ENCODE measurements at regions not wholly inside any gene's neighbourhood (a gene's known extent, or its start where the extent isn't known, plus 50 kb on each side); places are given as distances from the start of the nearest gene placed in this dataset.

DNA sequence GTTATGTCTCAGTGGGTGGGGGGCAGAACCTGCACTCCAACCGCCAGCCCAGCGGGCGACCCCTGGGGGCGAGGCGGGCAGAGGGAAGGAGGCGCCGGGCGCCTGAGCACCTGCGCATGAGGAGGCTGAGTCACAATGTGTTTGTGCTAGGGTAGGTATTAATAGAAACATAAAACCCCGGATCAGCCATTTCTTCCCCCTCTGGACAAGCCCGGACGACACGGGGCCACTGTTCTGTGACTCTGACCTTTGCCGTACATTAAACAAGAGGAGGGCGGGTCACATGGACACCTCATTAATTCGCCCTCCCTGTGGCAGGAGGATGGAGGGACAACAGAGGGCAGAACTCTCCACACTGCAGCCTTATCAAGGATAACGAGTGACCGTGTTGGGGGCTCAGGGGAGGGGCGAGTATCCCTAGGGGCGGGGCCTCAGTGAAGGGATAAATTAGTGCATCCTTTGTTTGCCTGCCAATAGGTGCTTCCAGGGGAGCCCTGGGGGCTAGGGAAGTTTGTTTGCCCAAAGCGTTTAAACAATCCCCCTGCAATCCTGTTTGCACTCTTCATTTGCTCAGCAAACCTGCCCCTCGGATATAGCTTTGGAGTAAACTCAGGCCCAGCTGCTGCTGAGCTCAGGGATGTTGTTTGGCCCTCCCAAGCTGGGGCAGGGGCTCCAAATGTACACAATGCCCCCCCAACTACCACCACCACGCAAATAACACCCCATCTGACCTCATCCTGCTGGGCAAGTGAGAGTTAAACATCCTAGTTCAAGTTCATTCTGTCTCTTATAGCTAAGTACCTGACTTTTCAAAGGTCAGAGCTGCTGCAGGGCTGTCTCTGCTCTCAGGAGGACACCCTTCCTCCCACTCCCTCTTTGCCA lies 171.2 kb upstream of the GLI2 start:
- DNase-seq (ENCODE audit: low spot score): peak; percentile 71
- no peak overlapping the region for H3K27ac Mint-ChIP-seq (ENCODE audit: unreplicated experiment)
- H3K27me3 Mint-ChIP-seq (ENCODE audit: low read depth): peaks cover 10% of the 10 kb centered on the region
- H3K4me3 Mint-ChIP-seq (ENCODE audit: unreplicated experiment): no peak overlapping the region
- H3K9me3 Mint-ChIP-seq (ENCODE audit: low read depth): no peaks in the 10 kb centered on the region
- TF ChIP-seq, protein P1, sequence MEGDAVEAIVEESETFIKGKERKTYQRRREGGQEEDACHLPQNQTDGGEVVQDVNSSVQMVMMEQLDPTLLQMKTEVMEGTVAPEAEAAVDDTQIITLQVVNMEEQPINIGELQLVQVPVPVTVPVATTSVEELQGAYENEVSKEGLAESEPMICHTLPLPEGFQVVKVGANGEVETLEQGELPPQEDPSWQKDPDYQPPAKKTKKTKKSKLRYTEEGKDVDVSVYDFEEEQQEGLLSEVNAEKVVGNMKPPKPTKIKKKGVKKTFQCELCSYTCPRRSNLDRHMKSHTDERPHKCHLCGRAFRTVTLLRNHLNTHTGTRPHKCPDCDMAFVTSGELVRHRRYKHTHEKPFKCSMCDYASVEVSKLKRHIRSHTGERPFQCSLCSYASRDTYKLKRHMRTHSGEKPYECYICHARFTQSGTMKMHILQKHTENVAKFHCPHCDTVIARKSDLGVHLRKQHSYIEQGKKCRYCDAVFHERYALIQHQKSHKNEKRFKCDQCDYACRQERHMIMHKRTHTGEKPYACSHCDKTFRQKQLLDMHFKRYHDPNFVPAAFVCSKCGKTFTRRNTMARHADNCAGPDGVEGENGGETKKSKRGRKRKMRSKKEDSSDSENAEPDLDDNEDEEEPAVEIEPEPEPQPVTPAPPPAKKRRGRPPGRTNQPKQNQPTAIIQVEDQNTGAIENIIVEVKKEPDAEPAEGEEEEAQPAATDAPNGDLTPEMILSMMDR (IDR thresholded peaks at IDR 0.05): no peak
- no peaks in the 10 kb centered on the region for H3K36me3 Mint-ChIP-seq (ENCODE audit: low read depth)
- peaks cover 50% of the 10 kb centered on the region for H3K4me1 Mint-ChIP-seq (ENCODE audit: low read depth)

DNA sequence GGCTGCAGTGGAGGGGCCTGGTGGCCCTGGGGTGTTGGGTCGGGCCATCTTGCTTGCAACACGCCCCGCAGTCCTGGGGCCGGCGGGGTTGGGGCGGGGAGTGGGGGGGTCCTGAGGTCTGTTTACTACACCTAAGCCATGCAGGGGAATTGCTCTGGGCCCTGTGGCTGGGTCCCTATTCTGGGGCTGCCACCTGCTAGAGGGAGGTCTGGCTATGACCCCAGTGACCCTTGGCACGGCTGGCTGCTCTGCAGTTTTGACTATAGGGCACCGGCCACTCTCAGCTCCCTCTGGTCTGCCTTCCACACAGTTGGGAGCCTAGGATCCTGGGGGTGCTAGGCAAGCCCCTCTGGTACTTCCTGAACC lies 170.6 kb upstream of the GLI2 start:
- TF ChIP-seq, protein P1 (IDR thresholded peaks at IDR 0.05): no peak
- DNase-seq (ENCODE audit: low spot score): peak; percentile 49
- H3K4me1 Mint-ChIP-seq (ENCODE audit: low read depth): peaks cover 47% of the 10 kb centered on the region
- no peak overlapping the region for H3K4me3 Mint-ChIP-seq (ENCODE audit: unreplicated experiment)
- no peaks in the 10 kb centered on the region for H3K36me3 Mint-ChIP-seq (ENCODE audit: low read depth)
- no peaks in the 10 kb centered on the region for H3K9me3 Mint-ChIP-seq (ENCODE audit: low read depth)
- H3K27me3 Mint-ChIP-seq (ENCODE audit: low read depth): peaks cover 10% of the 10 kb centered on the region
- H3K27ac Mint-ChIP-seq (ENCODE audit: unreplicated experiment): no peak overlapping the region

DNA sequence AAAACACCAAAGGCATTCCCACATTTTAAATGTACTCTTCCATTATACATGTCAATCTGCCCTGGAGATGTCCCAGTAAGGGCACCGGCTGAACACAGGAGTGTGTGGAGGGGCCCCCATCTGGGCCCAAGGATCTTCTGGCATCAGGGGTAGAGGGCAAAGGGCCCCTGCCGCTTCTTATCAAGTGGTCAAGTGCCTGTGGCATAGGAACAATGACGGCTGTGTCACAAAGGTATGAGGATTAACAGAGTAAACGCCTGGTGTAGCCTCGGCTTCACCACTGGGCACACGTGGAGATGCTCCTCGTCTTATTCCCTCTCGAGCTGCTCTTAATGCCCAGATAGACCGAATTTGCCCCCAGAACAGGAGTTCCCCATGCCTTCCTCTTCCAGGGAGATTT lies 169.7 kb upstream of the GLI2 start:
- Mint-ChIP-seq H3K4me1 (ENCODE audit: low read depth) (peaks cover 42% of the 10 kb centered on the region), H3K9me3 (ENCODE audit: low read depth) (no peaks in the 10 kb centered on the region), H3K4me3 (ENCODE audit: unreplicated experiment) (no peak overlapping the region), H3K27ac (ENCODE audit: unreplicated experiment) (peak overlapping the region; percentile 93), H3K36me3 (ENCODE audit: low read depth) (no peaks in the 10 kb centered on the region), H3K27me3 (ENCODE audit: low read depth) (peaks cover 11% of the 10 kb centered on the region)
- DNase-seq (ENCODE audit: low spot score): peak; percentile 48
- TF ChIP-seq, protein P1 (IDR thresholded peaks at IDR 0.05): no peak

GRCh38 chr2:120566331-120567035 lies 169.2 kb upstream of the GLI2 start:
- peak; percentile 57 for DNase-seq (ENCODE audit: low spot score)
- H3K27me3 Mint-ChIP-seq (ENCODE audit: low read depth): peaks cover 13% of the 10 kb centered on the region
- no peak overlapping the region for H3K4me3 Mint-ChIP-seq (ENCODE audit: unreplicated experiment)
- H3K36me3 Mint-ChIP-seq (ENCODE audit: low read depth): no peaks in the 10 kb centered on the region
- H3K27ac Mint-ChIP-seq (ENCODE audit: unreplicated experiment): peak overlapping the region; percentile 93
- peaks cover 42% of the 10 kb centered on the region for H3K4me1 Mint-ChIP-seq (ENCODE audit: low read depth)
- TF ChIP-seq, protein P1 (IDR thresholded peaks at IDR 0.05): no peak
- H3K9me3 Mint-ChIP-seq (ENCODE audit: low read depth): no peaks in the 10 kb centered on the region

- Mint-ChIP-seq H3K4me1 (ENCODE audit: low read depth) (peaks cover 42% of the 10 kb centered on the region), H3K27me3 (ENCODE audit: low read depth) (peaks cover 13% of the 10 kb centered on the region)
Measured at GRCh38 chr2:120567128-120567527, 168.5 kb upstream of the GLI2 start.

More at GRCh38 chr2:120567128-120567527, 168.5 kb upstream of the GLI2 start:
- H3K4me3 Mint-ChIP-seq (ENCODE audit: unreplicated experiment): no peak overlapping the region
- TF ChIP-seq, protein P1 (IDR thresholded peaks at IDR 0.05): no peak
- H3K27ac Mint-ChIP-seq (ENCODE audit: unreplicated experiment): peak overlapping the region; percentile 93
- H3K9me3 Mint-ChIP-seq (ENCODE audit: low read depth): no peaks in the 10 kb centered on the region
- no peaks in the 10 kb centered on the region for H3K36me3 Mint-ChIP-seq (ENCODE audit: low read depth)
- DNase-seq (ENCODE audit: low spot score): peak; percentile 34
